ENCODE measurements at regions not wholly inside any gene's neighbourhood (a gene's known extent, or its start where the extent isn't known, plus 50 kb on each side); places are given as distances from the start of the nearest gene placed in this dataset.

- no peak for DNase-seq
Observed at GRCh38 chr2:6556755-6557154, 309.0 kb downstream of the CMPK2 start.

- DNase-seq = no peak
Observed at GRCh38 chr2:6557737-6558136, 308.0 kb downstream of the CMPK2 start.

GRCh38 chr2:6562771-6563170 is 302.9 kb downstream of the CMPK2 start:
- no peak for DNase-seq

GRCh38 chr2:6564326-6564725 is 301.4 kb downstream of the CMPK2 start:
- DNase-seq = no peak

- DNase-seq = no peak
Observed at GRCh38 chr2:6574121-6574520, 291.6 kb downstream of the CMPK2 start.

- DNase-seq = no peak
Observed at GRCh38 chr2:6576302-6576701, 289.4 kb downstream of the CMPK2 start.

- DNase-seq = no peak
Observed at GRCh38 chr2:6577960-6578359, 287.7 kb downstream of the CMPK2 start.

GRCh38 chr2:6578416-6578815 is 287.3 kb downstream of the CMPK2 start:
- DNase-seq = no peak

- no peak for DNase-seq
Observed at GRCh38 chr2:6579281-6579680, 286.4 kb downstream of the CMPK2 start.

- DNase-seq = no peak
Observed at GRCh38 chr2:6580982-6581381, 284.7 kb downstream of the CMPK2 start.

- no peak for DNase-seq
Observed at GRCh38 chr2:6589150-6589549, 276.6 kb downstream of the CMPK2 start.

GRCh38 chr2:6590442-6590841 is 275.3 kb downstream of the CMPK2 start:
- no peak for DNase-seq

- no peak for DNase-seq
Observed at GRCh38 chr2:6602471-6602870, 263.2 kb downstream of the CMPK2 start.

GRCh38 chr2:6605836-6606505 is 259.7 kb downstream of the CMPK2 start:
- DNase-seq = no peak

GRCh38 chr2:6617794-6618193 is 247.9 kb downstream of the CMPK2 start:
- DNase-seq = no peak

GRCh38 chr2:6618201-6618600 is 247.5 kb downstream of the CMPK2 start:
- no peak for DNase-seq

- no peak for DNase-seq
Observed at GRCh38 chr2:6623746-6624145, 242.0 kb downstream of the CMPK2 start.

GRCh38 chr2:6626401-6627012 is 239.2 kb downstream of the CMPK2 start:
- no peak for DNase-seq

- no peak for DNase-seq
Observed at GRCh38 chr2:6627316-6627715, 238.4 kb downstream of the CMPK2 start.

- DNase-seq = no peak
Observed at GRCh38 chr2:6630209-6630608, 235.5 kb downstream of the CMPK2 start.

GRCh38 chr2:6635296-6635695 is 230.4 kb downstream of the CMPK2 start:
- DNase-seq = no peak

GRCh38 chr2:6637330-6637729 is 228.4 kb downstream of the CMPK2 start:
- no peak for DNase-seq

GRCh38 chr2:6639929-6640620 is 225.6 kb downstream of the CMPK2 start:
- no peak for DNase-seq

- DNase-seq = no peak
Observed at GRCh38 chr2:6640621-6641015, 225.1 kb downstream of the CMPK2 start.
